Fibroblast of villous mesenchyme (primary cell): ENCODE measurements at regions not wholly inside any gene's neighbourhood (a gene's known extent, or its start where the extent isn't known, plus 50 kb on each side); places are given as distances from the start of the nearest gene placed in this dataset.

ENCODE experiments used
- DNase-seq: peaks from one replicate; pipeline ENCODE4 v3.0.0-alpha.2; 2010; ENCODE audit warnings: low read depth
- H3K4me3 ChIP-seq: 2 replicates; pipeline ENCODE4 v1.5.1; 2011; ENCODE audit warnings: low read depth, mild to moderate bottlenecking, low read length
- CTCF ChIP-seq: IDR thresholded peaks from 2 replicates; pipeline ENCODE4 v1.5.1; 2012; ENCODE audit warnings: low read depth, mild to moderate bottlenecking, low read length; ENCODE audit not compliant: insufficient read depth

- no peak for TF ChIP-seq CTCF
- H3K4me3 ChIP-seq = no peak overlapping the region
- no peak for DNase-seq
Observed at GRCh38 chr5:163185315-163185714, 252.1 kb upstream of the CCNG1 start.

GRCh38 chr5:163189023-163189553 lies 248.3 kb upstream of the CCNG1 start:
- DNase-seq = no peak
- no peak overlapping the region for H3K4me3 ChIP-seq
- TF ChIP-seq CTCF = no peak

GRCh38 chr5:163190283-163190682 lies 247.1 kb upstream of the CCNG1 start:
- no peak for DNase-seq
- no peak overlapping the region for H3K4me3 ChIP-seq
- TF ChIP-seq CTCF = no peak

GRCh38 chr5:163190784-163191183 lies 246.6 kb upstream of the CCNG1 start:
- no peak for TF ChIP-seq CTCF
- DNase-seq = no peak
- H3K4me3 ChIP-seq = no peak overlapping the region

DNA sequence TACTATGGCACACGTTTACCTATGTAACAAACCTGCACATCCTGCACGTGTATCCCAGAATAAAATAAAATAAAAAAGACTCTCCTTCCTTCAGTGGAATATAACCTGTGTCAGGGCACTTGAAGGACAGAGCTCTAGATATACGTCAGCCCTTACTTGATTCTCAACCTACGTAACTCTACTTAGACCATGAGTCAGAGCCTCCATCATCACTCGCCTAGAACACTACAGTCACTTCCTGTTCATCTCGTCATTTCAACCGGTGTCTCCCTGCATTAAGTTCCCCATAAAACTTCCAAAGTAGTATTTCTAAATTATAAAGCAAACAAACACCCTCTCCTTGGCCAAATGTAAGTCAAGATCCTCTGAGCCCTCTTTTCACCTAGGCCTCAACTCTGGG lies 243.5 kb upstream of the CCNG1 start:
- DNase-seq = no peak
- H3K4me3 ChIP-seq = no peak overlapping the region
- TF ChIP-seq CTCF = no peak

- no peak overlapping the region for H3K4me3 ChIP-seq
- no peak for DNase-seq
Observed at GRCh38 chr5:163205645-163206044, 231.8 kb upstream of the CCNG1 start.

More at GRCh38 chr5:163205645-163206044, 231.8 kb upstream of the CCNG1 start:
- no peak for TF ChIP-seq CTCF
